ENCODE measurements at regions not wholly inside any gene's neighbourhood (a gene's known extent, or its start where the extent isn't known, plus 50 kb on each side); places are given as distances from the start of the nearest gene placed in this dataset.

DNA sequence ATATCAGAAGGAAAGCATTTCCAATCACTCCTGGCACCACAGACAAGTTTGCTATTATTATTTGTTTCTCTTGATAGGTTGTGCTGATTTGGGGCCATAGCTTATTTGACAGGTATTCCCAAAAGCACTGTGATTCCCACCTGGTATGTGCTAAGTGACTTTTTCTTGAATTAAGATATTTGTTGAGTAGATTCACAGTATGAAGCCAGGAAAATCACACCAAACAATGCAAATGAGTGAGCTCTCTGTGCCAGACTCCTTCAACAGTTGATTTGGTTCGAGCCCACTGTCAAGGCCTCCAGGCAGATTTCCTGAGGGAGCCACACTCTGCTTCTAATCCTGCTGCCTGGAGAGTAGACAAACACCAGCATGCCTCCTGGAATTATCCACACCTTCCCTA, 253.0 kb upstream of the POU2AF2 start:
- Mint-ChIP-seq H3K27me3 (ENCODE audit: low read depth) (no peaks in the 10 kb centered on the region), H3K9me3 (no peaks in the 10 kb centered on the region), H3K27ac (no peak overlapping the region), H3K4me1 (peaks cover 5% of the 10 kb centered on the region), H3K36me3 (no peaks in the 10 kb centered on the region), H3K4me3 (no peak overlapping the region)
- TF ChIP-seq, protein P1, sequence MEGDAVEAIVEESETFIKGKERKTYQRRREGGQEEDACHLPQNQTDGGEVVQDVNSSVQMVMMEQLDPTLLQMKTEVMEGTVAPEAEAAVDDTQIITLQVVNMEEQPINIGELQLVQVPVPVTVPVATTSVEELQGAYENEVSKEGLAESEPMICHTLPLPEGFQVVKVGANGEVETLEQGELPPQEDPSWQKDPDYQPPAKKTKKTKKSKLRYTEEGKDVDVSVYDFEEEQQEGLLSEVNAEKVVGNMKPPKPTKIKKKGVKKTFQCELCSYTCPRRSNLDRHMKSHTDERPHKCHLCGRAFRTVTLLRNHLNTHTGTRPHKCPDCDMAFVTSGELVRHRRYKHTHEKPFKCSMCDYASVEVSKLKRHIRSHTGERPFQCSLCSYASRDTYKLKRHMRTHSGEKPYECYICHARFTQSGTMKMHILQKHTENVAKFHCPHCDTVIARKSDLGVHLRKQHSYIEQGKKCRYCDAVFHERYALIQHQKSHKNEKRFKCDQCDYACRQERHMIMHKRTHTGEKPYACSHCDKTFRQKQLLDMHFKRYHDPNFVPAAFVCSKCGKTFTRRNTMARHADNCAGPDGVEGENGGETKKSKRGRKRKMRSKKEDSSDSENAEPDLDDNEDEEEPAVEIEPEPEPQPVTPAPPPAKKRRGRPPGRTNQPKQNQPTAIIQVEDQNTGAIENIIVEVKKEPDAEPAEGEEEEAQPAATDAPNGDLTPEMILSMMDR (IDR thresholded peaks at IDR 0.05; ENCODE audit: unreplicated experiment): no peak
- DNase-seq (ENCODE audit: low spot score in 2 of 2, unreplicated experiment in 2 of 2): no peak

DNA sequence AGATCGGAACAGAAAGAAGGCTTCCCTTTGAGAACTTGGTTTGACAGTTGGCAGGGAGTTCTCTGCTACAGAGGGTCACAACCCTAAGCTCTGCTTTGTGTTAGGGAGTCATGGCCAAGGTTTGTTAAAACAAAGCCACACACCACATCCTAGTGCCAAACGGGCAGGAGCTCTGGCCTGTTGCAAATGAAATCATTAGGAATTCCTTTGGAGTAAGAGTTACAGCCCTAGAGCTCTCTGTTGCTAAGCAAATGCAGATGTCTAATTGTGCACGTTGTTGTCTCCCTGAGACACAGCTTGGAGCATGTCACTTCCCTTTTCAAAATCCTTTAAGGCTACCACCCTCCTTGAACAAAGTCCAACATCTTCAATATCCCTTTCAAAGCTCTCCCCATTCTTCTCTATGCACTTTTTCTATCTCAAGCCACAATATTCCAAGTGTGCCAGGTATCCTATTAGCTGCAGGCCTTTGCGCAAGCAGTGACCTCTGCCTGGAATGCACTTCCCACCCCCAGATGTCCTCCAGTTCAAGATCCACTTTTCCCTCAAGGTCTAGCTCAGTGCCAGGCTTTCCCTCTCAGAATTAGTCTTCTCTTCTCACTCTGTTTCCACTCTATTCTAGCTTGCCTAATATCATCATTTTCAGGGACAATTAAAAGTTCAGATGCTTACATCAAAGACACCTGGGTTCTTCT, 253.7 kb upstream of the POU2AF2 start:
- Mint-ChIP-seq H3K4me1 (peaks cover 5% of the 10 kb centered on the region), H3K36me3 (no peaks in the 10 kb centered on the region), H3K9me3 (no peaks in the 10 kb centered on the region), H3K4me3 (no peak overlapping the region), H3K27me3 (ENCODE audit: low read depth) (peaks cover 5% of the 10 kb centered on the region), H3K27ac (no peak overlapping the region)
- no peak for DNase-seq (ENCODE audit: low spot score in 2 of 2, unreplicated experiment in 2 of 2)
- TF ChIP-seq, protein P1 (IDR thresholded peaks at IDR 0.05; ENCODE audit: unreplicated experiment): no peak

DNA sequence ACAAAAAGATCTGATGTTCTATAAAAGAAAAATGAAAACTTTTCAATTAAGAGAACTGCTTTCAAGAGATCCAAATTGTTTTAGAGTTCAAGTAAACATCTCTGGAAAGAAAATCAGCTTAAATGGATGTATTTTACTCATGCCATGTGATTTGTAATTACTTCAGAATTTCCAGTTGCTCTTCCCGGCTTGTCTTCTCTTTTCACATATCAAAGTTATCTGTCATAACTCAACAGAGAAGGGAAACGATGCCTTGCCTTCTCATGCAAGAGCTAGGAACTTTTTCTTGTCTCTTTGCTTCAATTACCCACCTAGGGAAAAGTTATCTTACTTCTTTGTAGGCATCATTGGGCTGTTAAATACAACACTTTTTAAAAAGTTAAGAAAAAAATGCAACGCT, 255.2 kb upstream of the POU2AF2 start:
- no peak for DNase-seq (ENCODE audit: low spot score in 2 of 2, unreplicated experiment in 2 of 2)
- H3K36me3 Mint-ChIP-seq: no peaks in the 10 kb centered on the region
- H3K27me3 Mint-ChIP-seq (ENCODE audit: low read depth): peaks cover 6% of the 10 kb centered on the region
- H3K9me3 Mint-ChIP-seq: no peaks in the 10 kb centered on the region
- H3K4me1 Mint-ChIP-seq: peaks cover 5% of the 10 kb centered on the region
- H3K4me3 Mint-ChIP-seq: no peak overlapping the region
- TF ChIP-seq, protein P1 (IDR thresholded peaks at IDR 0.05; ENCODE audit: unreplicated experiment): no peak
- no peak overlapping the region for H3K27ac Mint-ChIP-seq

DNA sequence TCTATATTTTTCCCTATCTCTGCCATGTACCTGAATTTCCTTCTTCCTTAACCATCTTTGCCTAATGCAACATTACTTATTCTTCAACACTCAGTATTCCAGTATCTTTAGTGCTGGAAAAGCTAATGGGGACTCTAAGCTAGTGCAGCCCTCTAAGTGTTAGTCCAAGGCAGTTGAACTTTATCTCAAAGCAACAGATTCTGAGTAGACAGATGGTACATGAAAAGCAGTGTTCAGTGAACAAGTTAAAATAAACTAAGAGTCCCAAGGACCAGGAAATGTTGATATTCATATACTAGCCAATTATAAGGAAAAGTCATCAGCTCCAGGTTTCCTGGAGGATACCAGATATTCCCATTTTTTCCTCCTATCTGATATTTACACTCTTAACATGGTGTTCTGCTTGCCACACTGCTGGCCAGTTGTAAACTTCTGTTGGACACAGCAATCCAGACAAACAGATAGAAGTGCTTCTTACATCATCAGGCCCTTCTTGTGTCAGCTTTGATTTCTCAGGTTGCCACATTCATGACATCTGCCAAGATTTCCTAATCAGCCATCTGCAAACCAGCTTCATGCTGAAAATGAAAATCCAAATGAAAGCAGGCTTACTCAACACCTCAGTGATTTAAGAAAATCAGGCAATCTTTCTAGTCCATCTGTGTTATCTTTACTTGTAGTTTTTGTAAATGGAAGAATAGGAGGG, 255.9 kb upstream of the POU2AF2 start:
- peaks cover 6% of the 10 kb centered on the region for H3K27me3 Mint-ChIP-seq (ENCODE audit: low read depth)
- no peak overlapping the region for H3K4me3 Mint-ChIP-seq
- H3K36me3 Mint-ChIP-seq: no peaks in the 10 kb centered on the region
- no peak for DNase-seq (ENCODE audit: low spot score in 2 of 2, unreplicated experiment in 2 of 2)
- TF ChIP-seq, protein P1 (IDR thresholded peaks at IDR 0.05; ENCODE audit: unreplicated experiment): no peak
- no peak overlapping the region for H3K27ac Mint-ChIP-seq
- peaks cover 5% of the 10 kb centered on the region for H3K4me1 Mint-ChIP-seq
- no peaks in the 10 kb centered on the region for H3K9me3 Mint-ChIP-seq

DNA sequence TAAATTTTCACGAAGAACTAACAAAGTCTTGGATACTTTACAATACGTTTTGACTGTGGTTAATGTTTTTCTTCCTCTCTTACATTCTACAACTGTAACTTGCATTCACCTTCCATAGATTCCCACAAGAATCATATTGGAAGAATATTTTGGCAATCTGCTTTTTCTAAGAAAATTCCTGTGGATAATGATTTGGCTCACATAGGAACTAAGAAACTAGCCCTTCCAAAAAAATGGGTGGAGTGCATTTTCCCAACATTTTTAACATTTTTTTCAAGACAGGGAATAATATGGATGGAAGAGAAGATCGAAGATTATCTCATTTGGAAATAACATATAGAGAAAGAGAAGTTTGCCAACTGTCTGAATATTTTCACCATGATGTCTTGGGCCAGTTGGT, 256.9 kb upstream of the POU2AF2 start:
- Mint-ChIP-seq H3K4me3 (no peak overlapping the region), H3K27ac (no peak overlapping the region), H3K4me1 (peaks cover 10% of the 10 kb centered on the region), H3K27me3 (ENCODE audit: low read depth) (peaks cover 6% of the 10 kb centered on the region), H3K9me3 (no peaks in the 10 kb centered on the region), H3K36me3 (no peaks in the 10 kb centered on the region)
- TF ChIP-seq, protein P1 (IDR thresholded peaks at IDR 0.05; ENCODE audit: unreplicated experiment): no peak
- no peak for DNase-seq (ENCODE audit: low spot score in 2 of 2, unreplicated experiment in 2 of 2)

Data from mesothelial cell of epicardium (in vitro differentiated cells).